ENCODE measurements at regions not wholly inside any gene's neighbourhood (a gene's known extent, or its start where the extent isn't known, plus 50 kb on each side); places are given as distances from the start of the nearest gene placed in this dataset.

DNA sequence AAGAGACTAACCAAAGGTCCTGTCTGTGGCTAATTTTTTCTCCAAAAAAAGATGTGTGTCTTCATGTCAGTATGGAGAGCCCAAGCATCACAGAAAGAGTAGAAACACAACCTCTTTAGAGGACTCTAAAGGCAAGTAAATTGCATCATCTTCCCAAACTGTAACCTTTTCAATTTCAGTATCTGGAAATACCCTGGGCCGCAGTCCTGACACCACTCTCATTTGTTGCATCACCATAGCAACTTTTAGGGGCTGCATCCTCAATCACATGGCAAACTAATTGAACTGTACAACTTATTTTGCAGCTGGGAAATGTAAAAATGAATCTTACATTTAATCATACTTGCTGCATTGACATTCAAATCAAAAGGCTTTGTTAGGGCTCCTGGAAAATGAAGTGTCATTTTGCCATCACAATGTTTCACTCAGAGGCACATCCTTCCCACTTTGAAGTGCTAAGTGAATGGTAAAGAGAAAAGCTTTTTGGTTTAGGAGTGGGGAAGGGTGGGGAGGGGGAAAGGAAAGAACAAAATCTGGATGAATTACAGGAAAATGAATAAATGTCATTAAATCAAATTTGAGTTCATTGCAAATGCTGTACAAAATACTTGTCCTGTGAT is 60.6 kb upstream of the GRIA1 start:
- Histone ChIP-seq H3K9me3 (ENCODE audit: control insufficient read depth in 1 of 2, insufficient read depth in 1 of 2, low read depth in 1 of 2, low read length in 2 of 2) (no peaks in the 10 kb centered on the region), H3K4me3 (replicated peaks in 1 of 2; ENCODE audit: low read depth in 1 of 2, low read length in 2 of 2) (no peak overlapping the region), H3K4me1 (ENCODE audit: control insufficient read depth in 1 of 2, insufficient read depth in 2 of 2, low read length in 2 of 2) (no peaks in the 10 kb centered on the region), H3K27me3 (ENCODE audit: insufficient read depth, low read length) (peaks cover 3% of the 10 kb centered on the region; the same call in 1 of the 2 replicates), H3K36me3 (ENCODE audit: control insufficient read depth in 1 of 2, insufficient read depth in 2 of 2, low read length in 2 of 2) (no peaks in the 10 kb centered on the region), H3K27ac (ENCODE audit: low read depth, low read length) (no peak overlapping the region), H3K79me2 (ENCODE audit: insufficient read depth, low read length) (no peaks in the 10 kb centered on the region), H3K9ac (ENCODE audit: low read length) (no peak overlapping the region), H3K9me2 (ENCODE audit: insufficient read depth) (no peaks in the 10 kb centered on the region), H3K4me2 (ENCODE audit: low read length) (no peak overlapping the region), H2AFZ (ENCODE audit: low read depth, low read length, poor library complexity, severe bottlenecking) (no peak overlapping the region), H4K20me1 (ENCODE audit: insufficient read depth) (no peaks in the 10 kb centered on the region)
- DNase-seq (ENCODE audit: low read depth, low spot score) (no peak), ATAC-seq (no peak)
- TF ChIP-seq FOSL1 (IDR thresholded peaks at IDR 0.05; ENCODE audit: low read depth) (no peak), ZFX (IDR thresholded peaks at IDR 0.05) (no peak), SRF (IDR thresholded peaks at IDR 0.05; ENCODE audit: low read depth) (no peak), SIN3A (IDR thresholded peaks at IDR 0.05; ENCODE audit: low read depth) (no peak), EZH2 (IDR thresholded peaks at IDR 0.05) (no peak), POLR2AphosphoS5 (IDR thresholded peaks at IDR 0.05; ENCODE audit: low read depth, low read length) (no peak), CBX3 (IDR thresholded peaks at IDR 0.05; ENCODE audit: low read depth) (no peak), ELF1 (IDR thresholded peaks at IDR 0.05; ENCODE audit: borderline replicate concordance, low read depth) (no peak)
- TF ChIP-seq, protein P1, sequence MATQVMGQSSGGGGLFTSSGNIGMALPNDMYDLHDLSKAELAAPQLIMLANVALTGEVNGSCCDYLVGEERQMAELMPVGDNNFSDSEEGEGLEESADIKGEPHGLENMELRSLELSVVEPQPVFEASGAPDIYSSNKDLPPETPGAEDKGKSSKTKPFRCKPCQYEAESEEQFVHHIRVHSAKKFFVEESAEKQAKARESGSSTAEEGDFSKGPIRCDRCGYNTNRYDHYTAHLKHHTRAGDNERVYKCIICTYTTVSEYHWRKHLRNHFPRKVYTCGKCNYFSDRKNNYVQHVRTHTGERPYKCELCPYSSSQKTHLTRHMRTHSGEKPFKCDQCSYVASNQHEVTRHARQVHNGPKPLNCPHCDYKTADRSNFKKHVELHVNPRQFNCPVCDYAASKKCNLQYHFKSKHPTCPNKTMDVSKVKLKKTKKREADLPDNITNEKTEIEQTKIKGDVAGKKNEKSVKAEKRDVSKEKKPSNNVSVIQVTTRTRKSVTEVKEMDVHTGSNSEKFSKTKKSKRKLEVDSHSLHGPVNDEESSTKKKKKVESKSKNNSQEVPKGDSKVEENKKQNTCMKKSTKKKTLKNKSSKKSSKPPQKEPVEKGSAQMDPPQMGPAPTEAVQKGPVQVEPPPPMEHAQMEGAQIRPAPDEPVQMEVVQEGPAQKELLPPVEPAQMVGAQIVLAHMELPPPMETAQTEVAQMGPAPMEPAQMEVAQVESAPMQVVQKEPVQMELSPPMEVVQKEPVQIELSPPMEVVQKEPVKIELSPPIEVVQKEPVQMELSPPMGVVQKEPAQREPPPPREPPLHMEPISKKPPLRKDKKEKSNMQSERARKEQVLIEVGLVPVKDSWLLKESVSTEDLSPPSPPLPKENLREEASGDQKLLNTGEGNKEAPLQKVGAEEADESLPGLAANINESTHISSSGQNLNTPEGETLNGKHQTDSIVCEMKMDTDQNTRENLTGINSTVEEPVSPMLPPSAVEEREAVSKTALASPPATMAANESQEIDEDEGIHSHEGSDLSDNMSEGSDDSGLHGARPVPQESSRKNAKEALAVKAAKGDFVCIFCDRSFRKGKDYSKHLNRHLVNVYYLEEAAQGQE (IDR thresholded peaks at IDR 0.05; ENCODE audit: low read depth) = no peak
- RAD21 ChIA-PET (ENCODE audit: low non-redundant PET in 1 of 2, low total read pairs in 2 of 2, uncharacterized antibody in 2 of 2, unreplicated experiment in 2 of 2) = no interaction called here
- BruUV-seq (replicated peaks) = no TSS peak
- CTCF ChIA-PET = no interaction called here
- POLR2A ChIA-PET = no interaction called here
- intact Hi-C loops (cut with micrococcal nuclease) = loop anchor here (10.0 kb wide), 1 partner anchor 895 kb away; no protein-coding TSS in a partner anchor
